Fibroblast of villous mesenchyme (primary cell): ENCODE measurements at regions not wholly inside any gene's neighbourhood (a gene's known extent, or its start where the extent isn't known, plus 50 kb on each side); places are given as distances from the start of the nearest gene placed in this dataset.

Experiments used
- DNase-seq: peaks from one replicate; pipeline ENCODE4 v3.0.0-alpha.2; 2010; ENCODE audit warnings: low read depth
- H3K4me3 ChIP-seq: 2 replicates; pipeline ENCODE4 v1.5.1; 2011; ENCODE audit warnings: low read depth, mild to moderate bottlenecking, low read length
- TF ChIP-seq, protein P1 (sequence below): IDR thresholded peaks from 2 replicates; pipeline ENCODE4 v1.5.1; 2012; ENCODE audit warnings: low read depth, mild to moderate bottlenecking, low read length; ENCODE audit not compliant: insufficient read depth

DNA sequence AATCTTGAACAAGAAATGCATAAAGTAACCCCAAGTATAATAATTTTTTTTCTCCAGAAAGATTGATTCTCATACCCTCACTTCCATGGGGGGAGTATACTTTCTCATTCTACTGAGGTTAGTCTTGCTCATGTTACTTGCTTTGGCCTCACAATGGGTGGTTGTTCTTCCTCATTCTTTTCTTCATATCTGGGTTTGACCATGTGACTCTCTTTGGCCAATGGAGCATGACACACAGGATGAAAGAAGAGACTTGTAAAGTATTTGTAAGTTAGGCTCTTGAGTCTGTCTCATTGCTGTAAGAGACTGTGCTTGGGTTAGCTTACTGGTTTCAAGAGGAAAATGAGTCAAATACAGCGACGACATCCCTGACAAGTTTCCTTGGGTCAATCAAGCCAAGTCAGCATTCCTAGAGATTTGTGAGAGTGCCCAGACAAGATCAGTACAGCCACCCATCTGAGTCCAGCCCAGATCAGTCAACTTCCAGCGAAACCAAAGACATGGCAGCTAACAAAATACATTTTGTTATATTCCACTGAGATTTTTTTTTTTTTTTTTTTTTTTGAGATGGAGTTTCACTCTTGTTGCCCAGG, 970.2 kb downstream of the BCL11A start:
- H3K4me3 ChIP-seq, result no peak overlapping the region
- TF ChIP-seq, protein P1, sequence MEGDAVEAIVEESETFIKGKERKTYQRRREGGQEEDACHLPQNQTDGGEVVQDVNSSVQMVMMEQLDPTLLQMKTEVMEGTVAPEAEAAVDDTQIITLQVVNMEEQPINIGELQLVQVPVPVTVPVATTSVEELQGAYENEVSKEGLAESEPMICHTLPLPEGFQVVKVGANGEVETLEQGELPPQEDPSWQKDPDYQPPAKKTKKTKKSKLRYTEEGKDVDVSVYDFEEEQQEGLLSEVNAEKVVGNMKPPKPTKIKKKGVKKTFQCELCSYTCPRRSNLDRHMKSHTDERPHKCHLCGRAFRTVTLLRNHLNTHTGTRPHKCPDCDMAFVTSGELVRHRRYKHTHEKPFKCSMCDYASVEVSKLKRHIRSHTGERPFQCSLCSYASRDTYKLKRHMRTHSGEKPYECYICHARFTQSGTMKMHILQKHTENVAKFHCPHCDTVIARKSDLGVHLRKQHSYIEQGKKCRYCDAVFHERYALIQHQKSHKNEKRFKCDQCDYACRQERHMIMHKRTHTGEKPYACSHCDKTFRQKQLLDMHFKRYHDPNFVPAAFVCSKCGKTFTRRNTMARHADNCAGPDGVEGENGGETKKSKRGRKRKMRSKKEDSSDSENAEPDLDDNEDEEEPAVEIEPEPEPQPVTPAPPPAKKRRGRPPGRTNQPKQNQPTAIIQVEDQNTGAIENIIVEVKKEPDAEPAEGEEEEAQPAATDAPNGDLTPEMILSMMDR, result no peak
- DNase-seq, result no peak

- no peak overlapping the region for H3K4me3 ChIP-seq
- DNase-seq, result no peak
- TF ChIP-seq, protein P1, result no peak
These were observed 975.1 kb downstream of the BCL11A start for GRCh38 chr2:59578349-59578748.

GRCh38 chr2:59575191-59575590, 978.3 kb downstream of the BCL11A start:
- DNase-seq, result no peak
- TF ChIP-seq, protein P1, result no peak
- no peak overlapping the region for H3K4me3 ChIP-seq

DNA sequence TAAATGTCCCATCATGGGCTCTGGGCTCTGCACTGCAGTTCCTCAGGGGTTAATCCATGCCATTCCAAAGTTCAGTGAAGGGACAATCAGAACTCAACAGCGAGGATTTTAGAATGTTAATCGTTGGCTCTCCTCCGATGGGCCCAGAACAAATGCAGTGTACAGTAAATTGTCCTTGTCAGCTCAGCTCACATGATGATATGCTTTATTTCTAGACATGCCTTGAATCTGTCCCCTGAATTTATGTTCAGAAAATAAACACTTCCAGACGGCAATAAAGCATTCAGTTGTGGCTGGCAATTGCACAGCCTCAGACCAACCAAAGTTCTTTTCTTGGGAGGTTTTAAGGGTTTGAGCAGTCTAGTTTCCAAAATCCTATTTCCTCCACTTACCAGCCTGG, 981.2 kb downstream of the BCL11A start:
- no peak for DNase-seq
- no peak overlapping the region for H3K4me3 ChIP-seq
- TF ChIP-seq, protein P1, result no peak

DNA sequence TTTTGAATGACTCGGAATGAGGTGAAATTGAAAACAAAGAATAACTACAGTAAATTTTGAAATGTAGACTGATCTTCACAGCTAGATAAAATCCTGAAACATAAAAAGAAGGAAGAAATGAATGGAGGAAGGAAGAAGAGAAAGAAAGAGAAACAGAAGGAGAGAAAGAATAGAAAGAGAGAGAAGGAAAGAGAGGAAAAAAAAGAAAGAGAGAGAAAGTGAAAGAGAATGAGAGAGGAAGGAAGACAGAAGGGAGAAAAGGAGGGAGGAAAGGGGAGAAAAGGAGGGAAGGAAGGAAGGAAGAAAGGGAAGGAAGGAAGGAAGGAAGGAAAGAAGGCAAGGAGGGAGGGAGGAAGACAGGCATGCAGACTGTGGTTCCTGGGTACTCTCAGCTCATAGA, 982.6 kb downstream of the BCL11A start:
- TF ChIP-seq, protein P1, result no peak
- no peak for DNase-seq
- no peak overlapping the region for H3K4me3 ChIP-seq

GRCh38 chr2:59569124-59569523, 984.3 kb downstream of the BCL11A start:
- no peak overlapping the region for H3K4me3 ChIP-seq
- TF ChIP-seq, protein P1, result no peak
- no peak for DNase-seq

GRCh38 chr2:59568461-59568860, 985.0 kb downstream of the BCL11A start:
- no peak overlapping the region for H3K4me3 ChIP-seq
- no peak for DNase-seq
- TF ChIP-seq, protein P1, result no peak
